Globus pallidus (tissue), 1 donor: ENCODE measurements at regions not wholly inside any gene's neighbourhood (a gene's known extent, or its start where the extent isn't known, plus 50 kb on each side); places are given as distances from the start of the nearest gene placed in this dataset.
A peak's percentile ranks its signal among the peaks of the same experiment; 100 is the strongest.
"Not testable (repeated sequence)": the region's sequence is repeated elsewhere in the genome, so short reads cannot be mapped to it uniquely, and the experiment has no call there.

Experiments used
- DNase-seq: peaks from one replicate; pipeline ENCODE4 v3.0.0-alpha.2; 2015; ENCODE audit warnings: low spot score

- no peak for DNase-seq
Measured at GRCh38 chr5:125045646-125046045, 299.2 kb upstream of the ZNF608 start.

GRCh38 chr5:125046838-125047237 lies 300.4 kb upstream of the ZNF608 start:
- no peak for DNase-seq

- no peak for DNase-seq
Measured at GRCh38 chr5:125047871-125048270, 301.4 kb upstream of the ZNF608 start.

DNA sequence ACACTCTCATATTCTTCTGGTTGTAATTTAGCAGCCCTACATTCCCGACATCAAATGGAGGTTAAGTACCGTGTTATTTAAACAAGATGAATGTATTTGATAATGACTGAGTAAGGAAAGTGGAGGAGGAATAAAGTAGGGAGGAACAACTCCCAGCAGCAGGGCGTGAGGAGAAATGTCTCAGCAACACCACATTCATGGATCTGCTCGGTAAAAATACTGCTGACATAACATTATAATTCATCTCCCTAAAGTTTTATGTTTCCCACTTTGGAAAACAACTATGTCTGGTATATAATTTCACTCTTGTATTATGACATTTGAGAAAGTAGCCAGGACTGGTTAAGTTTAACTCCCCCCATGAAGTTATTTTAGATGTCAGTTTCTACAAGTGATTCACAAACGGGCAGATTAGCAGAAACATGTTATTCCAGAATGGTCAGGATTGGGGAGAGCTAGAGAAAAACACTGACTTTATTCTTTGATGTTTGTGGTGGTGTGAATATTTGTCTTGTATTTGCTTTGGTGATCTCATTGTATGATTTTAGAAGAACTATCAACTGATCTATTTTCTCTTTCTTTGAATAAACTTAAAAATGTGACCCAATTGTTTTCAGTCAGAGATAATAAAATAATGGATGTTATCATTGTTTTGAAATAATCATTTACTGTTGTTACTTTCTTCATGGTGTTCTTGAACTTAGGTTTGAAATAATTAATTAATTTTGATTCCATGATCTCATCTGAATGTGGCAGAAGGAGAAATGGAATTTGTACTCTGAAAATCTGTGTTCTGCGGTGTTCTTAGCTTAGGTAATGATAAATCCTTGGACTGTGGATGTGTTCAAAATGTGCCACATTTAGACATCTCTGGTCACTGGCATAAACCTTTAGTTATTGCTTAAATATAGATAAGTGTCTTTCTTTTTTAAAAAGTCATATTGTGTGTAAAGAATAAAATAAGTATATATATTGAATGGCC lies 303.6 kb upstream of the ZNF608 start:
- no peak for DNase-seq

GRCh38 chr5:125050926-125051325 lies 304.5 kb upstream of the ZNF608 start:
- peak; percentile 86 for DNase-seq

DNA sequence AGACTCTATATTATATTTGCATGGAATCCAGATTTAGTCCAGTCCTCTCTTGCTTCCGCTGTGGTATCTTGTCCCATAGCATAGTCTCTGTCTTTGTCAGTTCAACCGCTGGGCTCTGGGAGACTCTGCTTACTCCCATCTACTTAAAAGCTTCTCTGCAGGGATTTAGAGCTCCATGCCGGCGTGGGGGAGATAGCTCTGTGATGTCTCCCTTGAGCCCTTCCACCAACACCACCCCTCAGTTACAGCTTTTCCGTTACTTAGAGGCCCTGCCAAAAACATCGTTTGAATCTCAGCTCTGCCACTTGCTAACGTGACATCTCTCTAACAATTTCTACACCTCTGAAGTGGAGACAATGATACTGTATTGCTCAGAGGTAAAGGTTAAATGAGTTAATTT lies 306.1 kb upstream of the ZNF608 start:
- DNase-seq = no peak

GRCh38 chr5:125053179-125053578 lies 306.7 kb upstream of the ZNF608 start:
- DNase-seq = no peak

- DNase-seq = no peak
Measured at GRCh38 chr5:125054146-125054545, 307.7 kb upstream of the ZNF608 start.

- DNase-seq = no peak
Measured at GRCh38 chr5:125056671-125057485, 310.4 kb upstream of the ZNF608 start.

DNA sequence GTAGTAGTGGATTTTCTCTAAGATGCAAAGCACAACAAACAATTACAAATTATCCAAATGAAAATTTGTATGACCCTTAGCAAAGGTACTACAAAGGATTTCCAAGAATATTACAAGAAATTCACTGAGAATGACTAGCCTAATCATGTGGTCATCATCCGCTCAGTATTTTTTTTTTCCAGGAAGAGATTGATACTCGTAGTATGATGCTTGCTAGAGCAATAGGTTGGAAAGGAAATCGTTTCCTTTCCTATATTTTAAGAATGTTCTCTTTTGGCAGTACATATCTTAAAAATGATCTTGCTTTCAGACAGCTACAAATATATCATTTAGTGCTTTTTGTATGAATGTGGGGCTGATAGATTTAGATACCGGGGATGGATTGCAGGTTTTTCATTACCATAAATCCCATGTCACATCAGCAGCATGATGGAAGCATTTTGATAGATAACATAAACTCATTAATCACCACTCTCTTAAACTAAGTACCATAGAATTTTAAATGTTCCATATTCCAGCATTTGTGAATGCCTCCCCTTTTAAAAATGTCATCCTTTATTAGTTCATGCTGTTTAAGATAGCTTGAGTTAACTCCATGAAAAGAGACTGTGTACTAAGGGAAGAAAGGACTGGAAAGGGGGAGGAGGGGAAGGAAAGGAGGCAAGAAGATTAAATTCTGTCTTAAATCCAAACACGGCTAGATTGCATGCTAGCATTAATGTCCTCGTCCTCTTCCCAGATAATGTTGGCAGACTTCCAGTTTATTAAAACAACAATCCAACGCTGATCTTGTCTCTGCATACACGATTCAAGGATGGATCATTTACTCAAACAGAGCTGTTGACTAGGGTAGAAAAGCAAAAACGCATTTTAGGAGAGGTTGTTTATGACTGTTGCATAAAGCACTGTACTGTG lies 311.7 kb upstream of the ZNF608 start:
- no peak for DNase-seq

GRCh38 chr5:125059255-125060002 lies 313.0 kb upstream of the ZNF608 start:
- no peak for DNase-seq

DNA sequence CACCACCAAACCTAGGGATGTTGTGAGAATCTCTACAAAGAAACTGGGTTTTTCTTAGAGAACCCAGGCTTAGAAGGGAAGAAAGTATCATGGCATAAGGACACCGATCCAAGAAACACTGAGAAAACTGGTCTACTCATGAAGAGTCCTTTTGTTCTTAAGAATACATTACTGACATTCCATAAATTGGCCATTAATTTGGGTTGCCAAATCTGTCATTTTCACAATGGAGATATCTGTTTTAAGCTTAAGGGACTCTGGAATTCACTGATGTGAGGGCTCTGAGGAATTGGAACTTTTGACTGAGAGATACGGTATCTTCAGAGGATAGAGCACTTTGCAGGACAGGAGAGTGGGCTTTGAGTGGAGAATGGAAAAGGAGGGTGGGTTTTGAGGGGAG lies 315.3 kb upstream of the ZNF608 start:
- DNase-seq = no peak

GRCh38 chr5:125064621-125065438 lies 318.4 kb upstream of the ZNF608 start:
- DNase-seq = no peak

- no peak for DNase-seq
Measured at GRCh38 chr5:125065741-125066140, 319.3 kb upstream of the ZNF608 start.

DNA sequence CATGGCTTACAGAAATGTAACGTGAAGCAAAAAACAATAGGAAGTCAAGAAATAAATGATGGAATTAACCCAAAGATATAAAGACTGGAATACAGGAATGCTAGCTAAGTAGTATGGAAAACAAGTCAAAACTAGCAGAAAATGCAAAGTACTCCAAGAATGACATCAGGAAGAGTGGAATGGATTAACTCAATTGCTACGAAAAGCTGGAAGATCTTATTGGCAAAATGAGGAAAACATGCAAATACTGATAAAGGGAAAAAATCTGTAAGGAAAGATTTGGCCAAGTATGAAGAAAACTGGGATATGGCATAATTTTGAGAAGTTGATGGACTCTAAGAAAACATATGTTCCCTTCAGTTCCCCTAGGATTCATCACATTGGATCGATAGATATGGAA lies 324.5 kb upstream of the ZNF608 start:
- DNase-seq = no peak

- DNase-seq = no peak
Measured at GRCh38 chr5:125073090-125073489, 326.7 kb upstream of the ZNF608 start.

DNA sequence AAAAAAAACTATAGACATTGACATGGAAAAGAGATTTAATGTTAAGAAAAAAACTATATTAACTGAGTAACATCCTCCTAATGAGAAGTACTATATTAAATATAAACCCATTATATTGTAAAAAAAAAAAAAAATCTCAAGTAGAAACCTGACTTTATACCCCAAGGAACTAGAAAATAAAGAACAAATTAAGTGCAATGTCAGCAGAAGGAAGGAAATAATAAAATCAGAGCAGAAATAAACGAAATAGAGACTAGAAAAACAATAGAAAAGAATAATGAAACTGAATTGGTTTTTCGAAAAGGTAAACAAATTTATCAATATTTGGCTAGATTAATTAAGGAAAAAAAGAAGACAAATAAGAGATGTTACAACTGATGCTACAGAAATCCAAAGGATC lies 329.1 kb upstream of the ZNF608 start:
- DNase-seq = no peak

DNA sequence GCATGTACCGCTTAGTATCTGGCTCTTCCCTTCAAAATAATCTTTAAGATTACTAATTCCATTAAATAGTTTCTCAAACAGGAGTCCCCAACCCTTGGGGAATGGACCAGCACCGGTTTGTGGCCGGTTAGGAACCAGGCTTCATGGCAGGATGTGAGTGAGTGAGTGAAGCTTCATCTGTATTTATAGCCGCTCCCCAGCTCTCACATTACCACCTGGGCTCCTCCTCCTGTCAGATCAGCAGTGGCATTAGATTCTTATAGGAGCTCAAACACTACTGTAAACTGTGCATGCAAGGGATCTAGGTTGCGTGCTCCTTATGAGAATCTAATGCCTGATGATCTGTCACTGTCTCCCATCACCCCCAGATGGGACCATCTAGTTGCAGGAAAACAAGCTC lies 332.6 kb upstream of the ZNF608 start:
- DNase-seq = not testable (repeated sequence)

- DNase-seq = no peak
Measured at GRCh38 chr5:125081101-125081500, 334.7 kb upstream of the ZNF608 start.

- no peak for DNase-seq
Measured at GRCh38 chr5:125083981-125084380, 337.5 kb upstream of the ZNF608 start.
